HEK293T (cell line): ENCODE measurements at regions not wholly inside any gene's neighbourhood (a gene's known extent, or its start where the extent isn't known, plus 50 kb on each side); places are given as distances from the start of the nearest gene placed in this dataset.

Experiments used
- ARNT ChIP-seq: fragments of 450-650 bp; IDR thresholded peaks from 2 replicates; pipeline ENCODE4 v1.6.1; 2017; ENCODE audit warnings: mild to moderate bottlenecking
- BHLHE40 ChIP-seq: fragments of 450-650 bp; IDR thresholded peaks from 2 replicates; pipeline ENCODE4 v1.6.1; 2016; ENCODE audit warnings: mild to moderate bottlenecking, moderate library complexity, borderline replicate concordance
- ELF4 ChIP-seq: fragments of 450-650 bp; IDR thresholded peaks from 2 replicates; pipeline ENCODE4 v1.6.1; 2017; ENCODE audit warnings: antibody characterized with exemption
- FOXK2 ChIP-seq: fragments of 450-650 bp; IDR thresholded peaks from 2 replicates; pipeline ENCODE4 v1.6.1; 2016; ENCODE audit warnings: mild to moderate bottlenecking

- TF ChIP-seq ELF4 (no peak), ARNT (no peak), FOXK2 (no peak), BHLHE40 (no peak)
These were observed 423.5 kb upstream of the KLF6 start for GRCh38 chr10:4208499-4208898.
